Colonic mucosa (tissue), 4 donors: ENCODE measurements at regions not wholly inside any gene's neighbourhood (a gene's known extent, or its start where the extent isn't known, plus 50 kb on each side); places are given as distances from the start of the nearest gene placed in this dataset.
"Not testable (repeated sequence)": the region's sequence is repeated elsewhere in the genome, so short reads cannot be mapped to it uniquely, and the experiment has no call there.

ENCODE experiments used
- DNase-seq: peaks from one replicate; pipeline ENCODE4 v3.0.0-alpha.2; 2020
- H3K27ac ChIP-seq: fragments of 200-600 bp; one replicate; pipeline ENCODE4 v1.8.0; 2021
- H3K27me3 ChIP-seq: fragments of 200-600 bp; one replicate; pipeline ENCODE4 v1.8.0; 2021
- H3K36me3 ChIP-seq: fragments of 200-600 bp; one replicate; pipeline ENCODE4 v1.8.0; 2021
- H3K4me1 ChIP-seq: fragments of 200-600 bp; one replicate; pipeline ENCODE4 v1.8.0; 2021; ENCODE audit warnings: mild to moderate bottlenecking
- H3K4me3 ChIP-seq: fragments of 200-600 bp; one replicate; pipeline ENCODE4 v1.8.0; 2021
- H3K9ac ChIP-seq, 2 donors: one replicate each; pipeline ENCODE4 v1.7.0; 2013; ENCODE audit warnings: control low read depth in 2 of 2, low read depth in 2 of 2, low read length in 2 of 2
- H3K9me3 ChIP-seq: fragments of 200-600 bp; one replicate; pipeline ENCODE4 v1.8.0; 2021
- CTCF ChIP-seq: fragments of 200-600 bp; IDR thresholded peaks from one replicate; pipeline ENCODE4 v1.8.0; 2022; ENCODE audit warnings: antibody characterized with exemption, mild to moderate bottlenecking
- intact Hi-C: fragments of 100-400 bp; cut with DNase I; formaldehyde crosslinking; loops from one replicate; pipeline ENCODE4 v1.14.1; 2022
- donor health status: healthy.
- donor health status: DM: no; HTN: no; CAD: no.
- donor health status: DM: no; HTN: no; CAD: no.

GRCh38 chr2:238722181-238722580 is 125.7 kb upstream of the TWIST2 start:
- no peak overlapping the region for H3K27ac ChIP-seq
- H3K4me1 ChIP-seq: no peaks in the 10 kb centered on the region
- H3K27me3 ChIP-seq: no peaks in the 10 kb centered on the region
- no peak for DNase-seq
- no peak overlapping the region for H3K4me3 ChIP-seq
- no peak overlapping the region for H3K9ac ChIP-seq
- H3K36me3 ChIP-seq: no peaks in the 10 kb centered on the region
- TF ChIP-seq CTCF: no peak
- H3K9me3 ChIP-seq: no peaks in the 10 kb centered on the region
- intact Hi-C loops: no loop called here

GRCh38 chr2:238722883-238723282 is 125.0 kb upstream of the TWIST2 start:
- intact Hi-C loops: no loop called here
- DNase-seq: no peak
- H3K4me1 ChIP-seq: no peaks in the 10 kb centered on the region
- H3K9ac ChIP-seq: no peak overlapping the region
- H3K4me3 ChIP-seq: no peak overlapping the region
- no peak for TF ChIP-seq CTCF
- H3K9me3 ChIP-seq: no peaks in the 10 kb centered on the region
- H3K27me3 ChIP-seq: no peaks in the 10 kb centered on the region
- no peak overlapping the region for H3K27ac ChIP-seq
- H3K36me3 ChIP-seq: no peaks in the 10 kb centered on the region

GRCh38 chr2:238723740-238724320 is 124.1 kb upstream of the TWIST2 start:
- H3K4me3 ChIP-seq, H3K9ac ChIP-seq, H3K27ac ChIP-seq, H3K4me1 ChIP-seq, intact Hi-C loops, H3K36me3 ChIP-seq, H3K9me3 ChIP-seq, H3K27me3 ChIP-seq, DNase-seq: not testable (repeated sequence)

GRCh38 chr2:238724728-238725127 is 123.2 kb upstream of the TWIST2 start:
- no peak for DNase-seq
- H3K27ac ChIP-seq: no peak overlapping the region

GRCh38 chr2:238725298-238725697 is 122.6 kb upstream of the TWIST2 start:
- Histone ChIP-seq H3K9me3 (no peaks in the 10 kb centered on the region), H3K4me3 (no peak overlapping the region), H3K27me3 (no peaks in the 10 kb centered on the region), H3K9ac (no peak overlapping the region), H3K27ac (no peak overlapping the region), H3K4me1 (no peaks in the 10 kb centered on the region), H3K36me3 (no peaks in the 10 kb centered on the region)
- no peak for TF ChIP-seq CTCF
- intact Hi-C loops: no loop called here
- DNase-seq: no peak

More at GRCh38 chr2:238724728-238725127, 123.2 kb upstream of the TWIST2 start:
- Histone ChIP-seq H3K36me3 (no peaks in the 10 kb centered on the region), H3K4me1 (no peaks in the 10 kb centered on the region), H3K9ac (no peak overlapping the region), H3K4me3 (no peak overlapping the region), H3K9me3 (no peaks in the 10 kb centered on the region), H3K27me3 (no peaks in the 10 kb centered on the region)
- no peak for TF ChIP-seq CTCF
- intact Hi-C loops: no loop called here

GRCh38 chr2:238726670-238727584 is 121.0 kb upstream of the TWIST2 start:
- Histone ChIP-seq H3K4me3 (no peak overlapping the region), H3K36me3 (no peaks in the 10 kb centered on the region), H3K27ac (no peak overlapping the region), H3K4me1 (no peaks in the 10 kb centered on the region), H3K27me3 (no peaks in the 10 kb centered on the region), H3K9me3 (no peaks in the 10 kb centered on the region), H3K9ac (no peak overlapping the region)
- no peak for DNase-seq
- no peak for TF ChIP-seq CTCF
- intact Hi-C loops: no loop called here
